ENCODE measurements at regions not wholly inside any gene's neighbourhood (a gene's known extent, or its start where the extent isn't known, plus 50 kb on each side); places are given as distances from the start of the nearest gene placed in this dataset.

DNA sequence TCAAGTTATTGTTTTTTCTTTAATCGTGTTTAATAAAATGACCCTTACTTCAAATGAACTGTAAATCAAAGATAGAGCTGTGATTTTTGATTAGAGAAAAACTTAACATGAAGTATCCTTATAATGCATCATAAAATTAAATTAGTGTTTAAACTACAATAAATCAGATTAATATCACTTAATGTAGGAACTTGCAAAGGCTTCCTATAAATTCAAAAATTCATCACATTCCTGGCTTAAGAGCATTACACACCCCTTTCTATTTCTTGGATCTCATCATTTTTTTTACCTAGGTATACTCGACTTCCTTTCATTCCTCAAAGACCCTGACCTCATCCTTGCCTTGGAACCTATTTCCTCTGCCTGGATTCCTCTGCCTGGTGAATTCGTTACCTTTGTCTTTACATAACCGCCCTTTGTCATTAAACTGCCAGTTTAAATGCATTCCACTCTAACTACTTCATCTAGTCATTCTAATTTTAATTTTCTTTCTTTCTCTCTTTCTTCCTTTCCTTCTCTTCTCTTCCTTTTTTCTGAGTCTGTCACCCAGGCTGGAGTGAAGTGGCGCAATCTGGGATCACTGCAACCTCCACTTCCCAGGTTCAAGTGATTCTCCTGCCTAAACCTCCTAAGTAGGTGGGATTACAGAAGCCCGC lies 1244.5 kb downstream of the OTOL1 start:
- CTCF ChIA-PET, result no interaction called here
- no peak overlapping the region for H3K27ac ChIP-seq (ENCODE audit: control insufficient read depth, insufficient read depth)
- in situ Hi-C loops (cut with MboI) (no loop called here), intact Hi-C loops (cut with micrococcal nuclease; ENCODE audit: unreplicated experiment) (no loop called here)
- no peaks in the 10 kb centered on the region for H3K36me3 ChIP-seq (ENCODE audit: control insufficient read depth in 2 of 2, insufficient read depth in 2 of 2, low read length in 1 of 2)
- no peak overlapping the region for H3K4me3 ChIP-seq
- FAIRE-seq (no peak), DNase-seq (ENCODE audit: low read depth, low spot score) (no peak), ATAC-seq (no peak)
- RAD21 ChIA-PET (ENCODE audit: unreplicated experiment), result no interaction called here
- 19% methylated on average over 6 of the region's 6 CpGs for WGBS (ENCODE audit: insufficient coverage, insufficient replicate concordance, low lambda C conversion rate, missing lambda C conversion rate)
- no peaks in the 10 kb centered on the region for H3K27me3 ChIP-seq (replicated peaks in 1 of 2; ENCODE audit: control insufficient read depth in 2 of 2, insufficient read depth in 2 of 2, low read length in 1 of 2)
- H3K9ac ChIP-seq (ENCODE audit: control insufficient read depth, insufficient read depth, low read length), result no peak overlapping the region
- no TSS peak for BruUV-seq (replicated peaks)
- no peaks in the 10 kb centered on the region for H4K20me1 ChIP-seq (ENCODE audit: control insufficient read depth, insufficient read depth)
- H3K4me1 ChIP-seq (ENCODE audit: control insufficient read depth, insufficient read depth, low read length), result no peaks in the 10 kb centered on the region
- SMC1A ChIA-PET (ENCODE audit: uncharacterized antibody, unreplicated experiment), result no interaction called here
- no peak overlapping the region for H3K4me2 ChIP-seq (ENCODE audit: control insufficient read depth, insufficient read depth)
- no peaks in the 10 kb centered on the region for H3K9me3 ChIP-seq (replicated peaks; ENCODE audit: control insufficient read depth, insufficient read depth, low read length)
- no peaks in the 10 kb centered on the region for H3K79me2 ChIP-seq (ENCODE audit: control insufficient read depth, insufficient read depth, low read length)
- H2AFZ ChIP-seq (ENCODE audit: control insufficient read depth, low read depth, low read length), result no peak overlapping the region
- no peak for TF ChIP-seq ESRRA (IDR thresholded peaks at IDR 0.05; ENCODE audit: low read length)
- TF ChIP-seq NR2F1 (conservative IDR thresholded peaks at IDR 0.05), result no peak
- no peak for TF ChIP-seq SUZ12 (IDR thresholded peaks at IDR 0.05; ENCODE audit: unreplicated experiment)
- no peak for TF ChIP-seq POLR2AphosphoS5 (IDR thresholded peaks at IDR 0.05; ENCODE audit: low read length)
- no peak for TF ChIP-seq TCF7 (IDR thresholded peaks at IDR 0.05; ENCODE audit: borderline replicate concordance)
- TF ChIP-seq, protein P1, sequence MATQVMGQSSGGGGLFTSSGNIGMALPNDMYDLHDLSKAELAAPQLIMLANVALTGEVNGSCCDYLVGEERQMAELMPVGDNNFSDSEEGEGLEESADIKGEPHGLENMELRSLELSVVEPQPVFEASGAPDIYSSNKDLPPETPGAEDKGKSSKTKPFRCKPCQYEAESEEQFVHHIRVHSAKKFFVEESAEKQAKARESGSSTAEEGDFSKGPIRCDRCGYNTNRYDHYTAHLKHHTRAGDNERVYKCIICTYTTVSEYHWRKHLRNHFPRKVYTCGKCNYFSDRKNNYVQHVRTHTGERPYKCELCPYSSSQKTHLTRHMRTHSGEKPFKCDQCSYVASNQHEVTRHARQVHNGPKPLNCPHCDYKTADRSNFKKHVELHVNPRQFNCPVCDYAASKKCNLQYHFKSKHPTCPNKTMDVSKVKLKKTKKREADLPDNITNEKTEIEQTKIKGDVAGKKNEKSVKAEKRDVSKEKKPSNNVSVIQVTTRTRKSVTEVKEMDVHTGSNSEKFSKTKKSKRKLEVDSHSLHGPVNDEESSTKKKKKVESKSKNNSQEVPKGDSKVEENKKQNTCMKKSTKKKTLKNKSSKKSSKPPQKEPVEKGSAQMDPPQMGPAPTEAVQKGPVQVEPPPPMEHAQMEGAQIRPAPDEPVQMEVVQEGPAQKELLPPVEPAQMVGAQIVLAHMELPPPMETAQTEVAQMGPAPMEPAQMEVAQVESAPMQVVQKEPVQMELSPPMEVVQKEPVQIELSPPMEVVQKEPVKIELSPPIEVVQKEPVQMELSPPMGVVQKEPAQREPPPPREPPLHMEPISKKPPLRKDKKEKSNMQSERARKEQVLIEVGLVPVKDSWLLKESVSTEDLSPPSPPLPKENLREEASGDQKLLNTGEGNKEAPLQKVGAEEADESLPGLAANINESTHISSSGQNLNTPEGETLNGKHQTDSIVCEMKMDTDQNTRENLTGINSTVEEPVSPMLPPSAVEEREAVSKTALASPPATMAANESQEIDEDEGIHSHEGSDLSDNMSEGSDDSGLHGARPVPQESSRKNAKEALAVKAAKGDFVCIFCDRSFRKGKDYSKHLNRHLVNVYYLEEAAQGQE (IDR thresholded peaks at IDR 0.05; ENCODE audit: low read depth, low read length), result no peak
- no peak for TF ChIP-seq NR2C1 (IDR thresholded peaks at IDR 0.05)
- POLR2A ChIA-PET, result no interaction called here
